GM19468 (cell line): ENCODE measurements at regions not wholly inside any gene's neighbourhood (a gene's known extent, or its start where the extent isn't known, plus 50 kb on each side); places are given as distances from the start of the nearest gene placed in this dataset.
"Not testable (repeated sequence)": the region's sequence is repeated elsewhere in the genome, so short reads cannot be mapped to it uniquely, and the experiment has no call there.

ENCODE experiments used
- ATAC-seq: cut with Tn5 transposase; IDR thresholded peaks from one replicate; pipeline ENCODE4 v1.9.1; 2021; ENCODE audit warnings: mild to moderate bottlenecking, moderate library complexity, moderate number of reproducible peaks; ENCODE audit not compliant: unreplicated experiment; ENCODE audit errors: extremely low read depth

DNA sequence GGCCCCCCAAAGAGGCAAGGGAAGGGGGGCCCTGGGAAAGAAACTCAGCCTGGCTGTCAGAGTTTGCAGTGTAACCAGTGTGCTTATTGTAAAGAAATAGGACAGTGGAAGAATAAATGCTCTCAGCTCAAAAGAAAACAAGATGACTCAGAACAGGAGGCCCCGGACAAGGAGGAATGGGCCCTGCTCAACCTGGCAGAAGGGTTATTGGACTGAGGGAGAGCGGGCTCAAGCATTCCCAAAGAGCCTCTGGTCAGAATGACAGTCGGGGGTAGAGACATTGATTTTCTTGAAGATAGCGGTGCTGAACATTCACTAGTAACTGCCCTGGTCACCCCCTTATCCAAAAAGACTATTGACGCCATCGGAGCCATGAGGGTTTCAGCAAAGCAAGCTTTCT lies 100.4 kb upstream of the OSBPL11 start:
- no peak for ATAC-seq

DNA sequence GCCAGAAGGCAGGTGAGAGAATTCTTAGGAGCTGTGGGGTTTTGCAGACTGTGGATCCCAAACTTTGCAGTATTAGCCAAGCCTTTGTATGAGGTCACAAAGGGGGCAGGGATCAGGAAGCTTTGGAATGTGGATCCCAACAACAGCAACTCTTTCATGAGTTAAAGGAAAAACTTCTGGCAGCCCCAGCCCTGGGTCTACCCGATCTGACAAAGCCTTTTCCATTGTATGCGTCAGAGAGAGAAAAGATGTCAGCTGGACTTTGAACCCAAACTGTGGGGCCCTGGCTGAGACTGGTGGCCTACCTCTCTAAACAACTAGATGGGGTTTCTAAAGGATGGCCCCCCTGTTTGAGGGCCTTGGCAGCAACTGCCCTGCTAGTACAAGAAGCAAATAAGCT lies 101.8 kb upstream of the OSBPL11 start:
- not testable (repeated sequence) for ATAC-seq

DNA sequence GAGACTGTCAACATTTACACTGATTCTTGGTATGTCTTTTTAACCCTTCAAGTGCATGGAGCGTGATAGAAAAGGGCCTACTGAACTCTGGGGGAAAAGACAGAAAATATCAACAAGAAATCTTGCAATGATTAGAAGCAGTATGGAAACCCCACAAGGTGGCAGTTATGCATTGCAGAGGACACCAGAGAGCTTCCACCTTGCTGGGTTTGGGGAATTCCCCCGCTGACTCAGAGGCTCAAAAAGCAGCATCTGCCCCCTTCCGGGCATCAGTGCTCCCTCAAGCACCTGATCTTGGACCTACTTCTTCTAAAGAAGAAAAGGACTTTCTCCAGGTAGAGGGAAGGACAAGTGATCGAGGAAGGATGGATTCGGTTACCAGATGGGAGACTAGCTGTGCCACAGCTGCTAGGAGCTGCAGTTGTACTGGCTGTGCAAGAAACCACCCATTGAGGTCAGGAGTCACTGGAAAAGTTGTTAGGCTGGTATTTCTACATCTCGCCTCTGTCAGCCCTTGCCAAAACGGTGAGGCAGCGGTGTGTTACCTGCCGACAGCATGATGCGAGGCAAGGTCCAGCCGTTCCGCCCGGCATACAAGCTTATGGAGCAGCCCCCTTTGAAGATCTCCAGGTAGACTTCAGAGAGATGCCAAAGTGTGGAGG lies 102.8 kb upstream of the OSBPL11 start:
- ATAC-seq: not testable (repeated sequence)

DNA sequence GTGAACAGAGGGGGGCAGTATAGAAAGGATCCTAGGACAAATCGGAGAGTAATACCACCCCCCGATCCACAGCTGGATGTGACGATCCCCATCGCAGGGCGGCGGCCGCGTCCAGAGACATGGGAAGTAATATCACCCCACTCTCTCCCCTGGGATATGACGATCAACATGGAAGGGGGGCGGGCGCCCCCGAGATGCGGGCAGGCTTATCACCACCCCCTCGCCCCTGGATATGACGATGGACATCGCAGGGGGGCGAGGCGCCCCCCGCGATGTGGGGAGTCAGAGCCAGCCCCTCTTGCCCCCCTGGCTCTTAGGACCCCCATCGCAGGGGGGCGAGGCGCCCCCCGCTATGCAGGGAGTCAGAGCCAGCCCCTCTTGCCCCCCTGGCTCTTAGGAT lies 120.4 kb upstream of the OSBPL11 start:
- no peak for ATAC-seq

DNA sequence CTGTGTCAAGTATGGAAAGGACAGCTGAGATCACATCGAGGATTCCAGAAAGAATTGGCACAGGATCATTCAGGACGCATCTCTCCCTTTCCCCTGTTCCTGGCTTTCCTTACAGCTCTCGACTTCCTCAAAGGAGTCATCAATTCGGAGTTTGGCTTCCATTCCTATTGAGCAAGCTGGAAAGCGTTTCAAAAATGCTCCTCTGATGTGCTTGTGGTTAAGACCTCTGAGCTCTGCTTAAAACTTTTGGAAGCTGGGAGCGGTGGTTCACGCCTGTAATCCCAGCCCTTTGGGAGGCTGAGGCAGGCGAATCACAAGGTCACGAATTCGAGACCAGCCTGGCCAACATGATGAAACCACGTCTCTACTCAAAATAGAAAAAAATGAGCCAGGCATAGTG lies 136.9 kb upstream of the OSBPL11 start:
- not testable (repeated sequence) for ATAC-seq

DNA sequence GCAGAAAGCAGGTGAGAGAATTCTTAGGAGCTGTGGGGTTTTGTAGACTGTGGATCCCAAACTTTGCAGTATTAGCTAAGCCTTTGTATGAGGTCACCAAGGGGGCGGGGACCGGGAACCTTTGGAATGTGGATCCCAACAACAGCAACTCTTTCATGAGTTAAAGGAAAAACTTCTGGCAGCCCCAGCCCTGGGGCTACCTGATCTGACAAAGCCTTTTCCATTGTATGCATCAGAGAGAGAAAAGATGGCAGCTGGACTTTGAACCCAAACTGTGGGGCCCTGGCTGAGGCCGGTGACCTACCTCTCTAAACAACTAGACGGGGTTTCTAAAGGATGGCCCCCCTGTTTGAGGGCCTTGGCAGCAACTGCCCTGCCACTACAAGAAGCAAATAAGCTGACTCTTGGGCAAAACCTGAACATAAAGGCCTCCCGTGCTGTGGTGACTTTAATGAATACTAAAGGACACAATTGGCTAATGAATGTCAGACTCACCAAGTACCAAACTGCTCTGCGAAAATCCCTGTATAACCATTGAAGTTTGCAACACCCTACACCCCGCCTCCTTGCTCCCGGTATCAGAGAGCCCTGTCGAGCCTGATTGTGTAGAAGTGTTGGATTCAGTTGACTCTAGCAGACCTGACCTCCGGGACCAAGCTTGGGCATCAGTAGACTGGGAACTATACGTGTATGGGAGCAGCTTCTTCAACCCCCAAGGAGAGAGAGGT lies 146.9 kb upstream of the OSBPL11 start:
- not testable (repeated sequence) for ATAC-seq

DNA sequence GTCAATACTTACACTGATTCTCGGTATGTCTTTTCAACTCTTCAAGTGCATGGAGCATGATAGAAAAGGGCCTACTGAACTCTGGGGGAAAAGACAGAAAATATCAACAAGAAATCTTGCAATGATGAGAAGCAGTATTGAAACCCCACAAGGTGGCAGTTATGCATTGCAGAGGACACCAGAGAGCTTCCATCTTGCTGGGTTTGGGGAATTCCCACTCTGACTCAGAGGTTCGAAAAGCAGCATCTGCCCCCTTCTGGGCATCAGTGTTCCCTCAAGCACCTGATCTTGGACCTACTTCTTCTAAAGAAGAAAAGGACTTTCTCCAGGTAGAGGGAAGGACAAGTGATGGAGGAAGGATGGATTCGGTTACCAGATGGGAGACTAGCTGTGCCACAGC lies 147.5 kb upstream of the OSBPL11 start:
- not testable (repeated sequence) for ATAC-seq

DNA sequence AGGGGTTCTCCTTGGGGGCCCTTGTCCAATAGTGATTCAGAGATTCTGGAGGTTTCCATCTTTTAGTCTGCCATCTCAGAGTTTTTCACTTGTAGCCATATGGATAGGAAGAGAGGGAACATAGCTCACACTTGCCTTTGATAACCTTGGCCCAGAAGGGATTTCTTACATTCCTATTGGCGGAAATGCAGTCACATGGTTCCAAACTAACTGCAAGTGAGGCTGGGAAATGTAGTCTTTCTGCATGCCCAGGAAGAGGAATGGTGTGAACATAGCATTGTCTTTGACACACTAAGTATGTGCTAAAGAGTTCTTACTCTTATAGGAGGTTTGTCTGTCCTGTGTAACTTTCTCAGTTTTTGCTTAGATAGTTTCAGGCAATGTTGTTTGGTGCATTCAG lies 161.8 kb upstream of the OSBPL11 start:
- not testable (repeated sequence) for ATAC-seq

DNA sequence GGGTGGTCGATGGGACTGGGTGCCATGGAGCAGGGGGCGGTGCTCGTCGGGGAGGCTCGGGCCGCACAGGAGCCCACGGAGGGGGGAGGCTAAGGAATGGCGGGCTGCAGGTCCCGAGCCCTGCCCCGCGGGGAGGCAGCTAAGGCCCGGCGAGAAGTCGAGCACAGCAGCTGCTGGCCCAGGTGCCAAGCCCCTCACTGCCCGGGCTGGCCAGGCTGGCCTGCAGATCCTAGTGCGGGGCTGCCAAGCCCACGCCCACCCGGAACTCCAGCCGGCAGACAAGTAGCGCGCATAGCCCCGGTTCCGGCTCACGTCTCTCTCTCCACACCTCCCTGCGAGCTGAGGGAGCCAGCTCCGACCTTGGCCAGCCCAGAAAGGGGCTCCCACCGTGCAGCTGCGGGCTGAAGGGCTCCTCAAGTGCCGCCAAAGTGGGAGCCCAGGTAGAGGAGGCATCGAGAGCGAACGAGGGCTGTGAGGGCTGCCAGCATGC lies 163.4 kb upstream of the OSBPL11 start:
- ATAC-seq: not testable (repeated sequence)

DNA sequence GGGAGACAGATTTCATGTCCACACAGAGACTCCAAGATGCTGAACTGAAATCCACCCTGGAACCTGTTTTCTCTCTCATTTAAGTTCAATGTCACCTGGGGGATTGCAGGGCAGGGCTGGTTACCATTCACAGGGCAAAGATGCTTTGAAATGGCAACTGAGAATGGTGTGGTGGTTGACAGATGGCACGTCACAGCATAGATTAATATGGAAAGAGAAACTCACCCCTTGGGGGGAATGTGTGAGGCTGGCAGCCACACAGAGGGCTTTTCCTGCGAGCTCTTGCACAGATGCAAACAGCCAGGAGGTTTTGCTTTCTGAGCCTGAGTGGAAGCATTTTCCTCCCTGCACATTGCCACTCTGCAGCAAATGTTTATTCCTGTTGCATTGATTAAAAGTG lies 167.3 kb upstream of the OSBPL11 start:
- ATAC-seq: not testable (repeated sequence)

DNA sequence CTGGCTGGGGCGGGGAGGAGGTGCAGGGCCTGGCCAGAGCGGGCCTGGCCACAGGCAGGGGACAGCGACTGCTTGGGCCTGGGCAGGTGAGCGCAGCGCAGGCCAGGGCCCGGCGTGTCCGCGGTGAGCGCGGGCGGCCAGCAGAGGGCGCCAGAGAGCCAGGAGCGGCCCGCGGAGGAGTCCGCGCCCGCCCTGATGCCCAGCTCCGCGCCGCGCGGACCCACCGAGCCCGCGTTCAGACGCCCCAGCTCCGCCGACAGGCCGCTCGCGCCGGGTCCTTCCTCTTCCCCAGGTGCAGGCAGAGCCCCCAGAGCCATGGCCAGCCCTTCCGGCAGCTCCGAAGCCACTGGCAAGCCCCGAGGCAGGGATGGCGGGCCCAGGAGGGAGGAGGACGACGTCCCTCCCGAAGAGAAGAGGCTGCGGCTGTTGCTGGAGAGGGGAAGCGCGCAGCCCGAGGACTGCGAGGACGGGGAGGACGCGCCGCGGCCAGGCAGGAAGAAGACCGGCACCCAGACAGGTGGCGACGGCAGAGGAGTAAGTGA lies 171.1 kb upstream of the OSBPL11 start:
- not testable (repeated sequence) for ATAC-seq

DNA sequence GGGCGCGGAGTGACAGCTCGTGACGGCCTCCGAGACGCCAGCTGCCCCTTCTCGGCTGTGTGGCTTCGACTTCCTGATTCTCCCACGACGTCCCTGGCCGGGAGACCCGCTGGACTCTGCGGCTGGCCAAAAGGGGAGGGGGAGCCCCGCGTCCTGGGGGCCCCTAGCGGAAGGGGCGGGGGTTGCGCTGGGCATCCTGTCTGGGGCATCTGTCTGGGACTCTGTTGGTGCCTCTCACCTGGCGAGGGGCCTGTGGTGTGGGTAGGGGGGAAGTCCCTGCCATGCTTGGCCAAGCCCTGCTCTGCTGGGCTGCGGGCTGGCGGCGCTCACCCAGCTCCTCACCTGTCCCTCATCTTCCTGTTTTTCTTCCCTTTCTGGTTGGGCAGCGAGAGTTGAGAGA lies 171.6 kb upstream of the OSBPL11 start:
- not testable (repeated sequence) for ATAC-seq

DNA sequence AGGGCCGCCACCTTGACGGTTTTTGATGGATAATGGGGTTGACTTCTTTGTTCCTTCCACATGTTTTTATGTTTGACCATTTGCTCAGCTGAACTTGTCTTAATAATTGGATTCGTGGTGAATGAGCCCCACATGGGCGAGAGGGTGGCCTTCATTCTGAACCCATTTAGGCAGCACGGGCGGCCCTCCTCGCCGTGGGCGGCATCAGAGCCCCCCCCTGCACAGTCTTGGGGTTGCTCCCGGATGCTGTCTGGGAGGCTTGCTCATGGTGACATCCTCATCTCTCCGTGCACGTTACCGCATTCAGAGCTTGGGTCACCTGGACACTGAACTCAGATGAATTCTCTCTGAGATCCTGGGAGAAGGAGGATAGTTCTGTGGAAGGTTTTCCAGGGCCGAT lies 172.3 kb upstream of the OSBPL11 start:
- no peak for ATAC-seq

DNA sequence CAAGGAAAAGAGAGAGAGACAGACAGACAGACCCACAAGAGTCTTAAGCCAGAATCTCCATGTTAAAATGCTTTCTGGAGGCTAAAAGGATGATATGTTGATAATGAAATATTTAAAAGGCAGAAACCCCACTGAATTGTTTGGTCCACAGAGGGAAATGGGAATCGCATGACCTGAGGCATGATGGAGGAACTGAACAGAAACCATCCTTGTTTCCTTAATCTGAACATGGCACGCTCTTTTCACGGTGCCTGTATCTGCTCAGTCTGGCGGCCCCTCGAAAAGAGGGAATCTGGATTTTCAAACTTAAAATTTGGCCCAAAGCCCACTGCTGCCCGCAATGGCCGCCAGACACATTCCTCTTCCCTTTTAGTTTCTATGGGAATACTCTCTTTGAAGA lies 173.5 kb upstream of the OSBPL11 start:
- ATAC-seq: not testable (repeated sequence)

DNA sequence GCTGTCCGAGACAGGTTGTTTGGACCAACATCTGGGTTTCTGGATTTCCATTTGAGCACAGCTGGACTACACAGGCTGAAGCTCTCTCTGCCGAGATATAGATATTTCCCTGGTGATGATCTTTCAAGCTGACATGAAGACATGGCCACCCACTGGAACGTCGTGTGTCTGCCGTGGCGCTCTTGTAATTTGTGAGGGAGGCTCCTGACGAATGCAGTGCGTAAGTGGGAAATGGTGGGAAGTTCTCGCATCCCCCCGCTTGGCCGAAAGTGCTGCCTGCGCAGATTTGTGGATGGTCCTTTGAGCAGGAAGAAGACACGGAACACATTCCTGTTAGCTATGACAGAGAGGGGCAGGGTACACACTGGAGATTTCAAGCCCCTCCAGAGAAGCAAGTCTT lies 176.2 kb upstream of the OSBPL11 start:
- not testable (repeated sequence) for ATAC-seq

DNA sequence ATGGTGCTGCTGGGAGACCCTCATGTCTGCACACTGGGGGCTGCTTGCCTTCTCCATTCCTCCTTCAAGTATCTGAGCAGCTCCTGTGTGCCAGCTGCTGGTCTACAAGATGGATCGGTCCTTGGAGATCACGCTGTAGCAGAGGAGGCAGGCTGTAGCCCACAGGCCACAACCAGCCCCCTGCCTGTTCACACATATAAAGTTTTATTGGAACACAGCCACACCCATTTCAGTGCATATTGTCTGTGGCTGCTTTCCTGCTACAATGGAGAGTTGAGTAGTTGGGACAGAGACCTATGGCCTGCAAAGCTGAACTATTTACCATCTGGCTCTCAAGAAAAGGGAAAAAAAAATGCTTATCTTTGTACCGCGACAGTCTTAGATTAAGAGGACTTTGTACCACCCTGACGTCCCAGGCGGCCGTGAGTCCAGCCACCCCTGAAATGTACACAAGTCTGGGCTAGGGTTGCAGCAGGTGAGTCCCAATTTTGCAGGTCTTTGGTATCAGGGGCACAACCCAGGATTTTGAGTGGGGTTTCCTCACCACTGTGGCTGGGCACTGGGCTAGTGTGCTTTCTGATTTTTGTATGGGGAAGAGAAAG lies 179.2 kb upstream of the OSBPL11 start:
- ATAC-seq: not testable (repeated sequence)

DNA sequence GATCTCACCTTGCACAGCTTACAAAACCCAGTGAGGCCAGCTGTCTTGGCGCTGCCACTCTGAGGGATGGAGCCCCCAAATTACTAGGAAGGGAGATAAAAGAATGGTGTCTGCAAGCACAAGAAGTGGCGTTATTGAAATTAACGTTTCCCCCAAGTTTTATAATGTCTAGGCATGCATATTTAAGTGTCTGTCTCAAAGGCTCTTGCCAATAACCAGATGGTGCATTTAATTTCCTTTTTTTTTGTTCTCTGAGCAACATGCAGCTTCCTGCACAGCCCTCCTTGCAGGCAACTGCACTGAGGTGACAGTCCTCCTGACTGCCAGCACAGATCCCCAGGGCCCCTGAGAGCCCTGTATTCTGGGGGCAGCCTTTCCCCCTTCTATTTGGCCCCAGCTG lies 179.8 kb upstream of the OSBPL11 start:
- ATAC-seq: not testable (repeated sequence)

DNA sequence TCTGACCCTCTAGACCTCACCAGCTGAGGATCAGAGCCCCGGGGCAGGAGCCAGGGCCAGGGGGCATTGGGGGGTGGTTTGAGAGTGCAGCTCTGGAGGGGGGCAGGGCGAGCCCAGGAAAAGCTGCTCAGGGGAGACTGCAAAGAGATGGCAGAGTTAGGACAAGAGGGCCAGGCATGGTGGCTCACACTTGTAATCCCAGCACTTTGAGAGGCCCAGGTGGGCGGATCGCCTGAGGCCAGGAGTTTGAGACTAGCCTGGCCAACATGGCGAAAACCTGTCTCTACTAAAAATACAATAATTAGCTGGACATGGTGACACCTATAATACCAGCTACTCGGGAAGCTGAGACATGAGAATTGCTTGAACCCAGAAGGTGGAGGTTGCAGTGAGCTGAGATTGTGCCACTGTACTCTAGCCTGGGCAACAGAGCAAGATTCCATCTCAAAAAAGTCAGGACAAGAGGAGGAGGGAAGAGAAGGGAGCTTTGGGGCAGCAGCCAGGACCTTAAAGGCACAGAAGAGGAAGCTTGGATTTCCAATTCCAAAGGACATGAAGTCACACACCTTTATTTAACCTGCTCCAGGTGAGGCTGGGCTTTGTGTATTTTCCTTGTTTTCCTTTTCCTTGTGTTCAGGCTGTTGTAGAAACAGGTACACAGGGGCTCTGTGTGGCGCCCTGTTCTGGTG lies 180.5 kb upstream of the OSBPL11 start:
- not testable (repeated sequence) for ATAC-seq

DNA sequence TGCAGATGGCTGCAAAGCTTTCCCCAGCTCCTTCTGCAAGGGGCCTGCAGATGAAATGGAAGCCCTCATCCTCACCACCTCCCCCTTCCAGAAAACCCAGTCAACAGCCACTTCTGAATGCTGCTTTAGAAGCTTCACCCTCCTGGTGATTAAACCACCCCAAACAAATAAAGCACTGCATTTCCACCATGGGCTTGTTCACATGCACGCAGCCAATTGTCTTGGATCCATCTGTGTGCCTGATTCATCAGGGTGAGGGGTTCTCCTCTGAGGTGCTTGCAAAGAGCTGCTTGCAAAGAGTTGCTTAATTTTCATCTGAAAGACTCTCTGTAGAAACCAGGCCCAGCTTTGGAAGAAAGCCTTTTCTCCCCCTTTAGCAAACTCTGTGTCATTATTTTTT lies 184.0 kb upstream of the OSBPL11 start:
- ATAC-seq: not testable (repeated sequence)

DNA sequence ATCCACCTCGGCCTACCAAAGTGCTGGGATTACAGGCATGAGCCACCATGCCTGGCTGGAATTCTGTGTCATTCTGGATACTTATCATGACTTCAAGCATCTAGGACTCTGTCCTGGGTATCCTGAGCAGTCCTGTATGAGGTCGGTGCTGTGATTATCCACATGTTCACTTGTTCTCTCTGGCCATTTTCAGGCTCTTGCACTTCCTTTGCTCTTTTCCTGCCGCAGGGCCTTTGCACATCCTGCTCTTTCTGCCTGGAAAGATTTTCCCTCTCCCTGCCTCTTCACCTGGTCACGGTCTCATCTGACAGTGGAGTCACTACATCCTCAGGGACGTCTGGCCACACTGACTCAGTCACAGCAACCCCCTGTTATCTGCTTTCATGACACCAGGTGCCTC lies 184.6 kb upstream of the OSBPL11 start:
- not testable (repeated sequence) for ATAC-seq
